Stimulated activated CD4-positive, alpha-beta T cell treated with anti-CD3 and anti-CD28 coated beads, Interleukin-1b, Interleukin-23, amount 100 ng/mL, for 24 hours (primary cell): ENCODE measurements at regions not wholly inside any gene's neighbourhood (a gene's known extent, or its start where the extent isn't known, plus 50 kb on each side); places are given as distances from the start of the nearest gene placed in this dataset.

ENCODE experiments used
- DNase-seq, 4 experiments: peaks; one replicate each; pipeline ENCODE4 v3.0.0-alpha.2; 2020; ENCODE audit warnings: low read depth in 4 of 4, low spot score in 1 of 4

GRCh38 chr5:105956456-105957196 is 1714.1 kb downstream of the EFNA5 start:
- DNase-seq, result no peak

- no peak for DNase-seq
Measured at GRCh38 chr5:105954341-105954740, 1716.4 kb downstream of the EFNA5 start.

- DNase-seq, result no peak
Measured at GRCh38 chr5:105953616-105954015, 1717.1 kb downstream of the EFNA5 start.

DNA sequence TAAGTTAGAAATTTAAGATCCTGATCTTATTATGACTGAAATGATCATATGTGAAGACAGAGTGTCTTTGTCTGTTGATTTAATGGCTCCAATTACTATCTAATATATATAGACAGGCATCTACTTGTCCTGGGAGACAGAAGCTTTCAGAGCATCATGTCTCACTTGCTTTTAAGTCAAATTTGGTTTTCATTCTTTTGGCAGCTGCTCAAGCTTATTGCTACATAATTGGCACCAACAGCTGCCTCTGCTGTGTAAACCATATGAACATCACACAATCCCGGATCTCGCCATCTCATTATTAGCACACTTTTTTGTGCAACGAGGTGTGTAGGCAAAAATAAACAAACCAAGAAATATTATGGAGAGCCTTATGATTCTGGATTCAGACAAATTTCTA is 1717.9 kb downstream of the EFNA5 start:
- no peak for DNase-seq

GRCh38 chr5:105947461-105947860 is 1723.3 kb downstream of the EFNA5 start:
- DNase-seq, result no peak

GRCh38 chr5:105945203-105945972 is 1725.3 kb downstream of the EFNA5 start:
- no peak for DNase-seq

- no peak for DNase-seq
Measured at GRCh38 chr5:105940181-105940580, 1730.6 kb downstream of the EFNA5 start.

DNA sequence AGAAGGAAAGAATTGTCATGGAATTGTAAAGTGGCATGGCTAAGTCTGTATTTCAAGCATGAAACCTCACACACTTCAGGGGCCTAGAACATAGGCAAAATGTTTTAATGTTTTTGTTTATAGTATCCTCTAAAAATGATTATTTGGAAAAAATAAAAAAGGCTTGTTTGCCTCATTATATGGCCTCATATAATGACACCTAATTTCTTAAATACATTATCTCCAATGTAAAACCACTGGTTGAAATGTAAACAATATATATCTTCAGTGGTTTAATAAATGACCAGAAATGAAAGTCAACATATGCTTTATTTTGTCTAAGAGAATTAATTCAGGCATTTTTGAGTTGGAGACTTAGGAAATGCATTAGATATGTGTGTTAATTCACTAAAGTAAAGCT is 1736.6 kb downstream of the EFNA5 start:
- no peak for DNase-seq

GRCh38 chr5:105931881-105932421 is 1738.8 kb downstream of the EFNA5 start:
- no peak for DNase-seq

DNA sequence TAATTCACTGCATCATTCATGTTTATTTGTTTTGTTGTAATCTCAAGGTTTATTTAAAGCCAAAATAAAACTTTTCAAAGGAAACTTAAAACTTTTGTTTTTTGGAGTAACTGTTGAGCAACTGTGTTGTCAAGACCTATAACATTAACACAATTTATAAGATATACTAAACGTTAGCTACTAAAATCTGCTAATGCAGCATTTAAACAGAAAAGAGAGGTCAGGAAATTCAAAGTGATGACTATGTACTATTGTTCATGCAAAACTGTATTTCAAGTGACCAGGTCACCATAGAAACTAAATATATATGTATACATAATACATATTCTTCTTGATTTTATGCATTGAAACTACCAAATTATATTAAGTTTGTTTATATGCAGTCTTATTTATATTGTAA is 1740.9 kb downstream of the EFNA5 start:
- DNase-seq, result no peak

GRCh38 chr5:105924366-105924765 is 1746.4 kb downstream of the EFNA5 start:
- DNase-seq, result no peak

GRCh38 chr5:105922574-105922973 is 1748.2 kb downstream of the EFNA5 start:
- DNase-seq, result no peak

GRCh38 chr5:105922080-105922479 is 1748.7 kb downstream of the EFNA5 start:
- DNase-seq, result no peak

DNA sequence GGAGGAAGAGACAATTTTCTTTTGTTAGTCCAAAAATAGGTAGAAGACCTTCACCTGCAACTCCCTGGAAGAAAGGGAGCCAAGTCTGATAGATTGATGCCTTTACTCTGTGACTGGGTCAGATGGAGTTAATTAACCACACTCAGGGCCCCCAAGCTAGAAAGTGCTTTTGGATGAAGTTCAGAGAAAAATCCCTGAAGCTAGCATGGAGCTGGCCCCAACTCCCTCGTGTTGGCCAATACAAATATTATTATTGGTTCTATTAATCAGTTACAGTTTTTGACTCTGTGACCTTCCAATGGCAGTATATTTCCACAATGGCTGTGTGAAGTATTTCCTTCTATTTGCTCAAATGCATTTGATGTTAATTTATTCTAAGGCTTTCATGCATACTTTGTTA is 1753.5 kb downstream of the EFNA5 start:
- no peak for DNase-seq

DNA sequence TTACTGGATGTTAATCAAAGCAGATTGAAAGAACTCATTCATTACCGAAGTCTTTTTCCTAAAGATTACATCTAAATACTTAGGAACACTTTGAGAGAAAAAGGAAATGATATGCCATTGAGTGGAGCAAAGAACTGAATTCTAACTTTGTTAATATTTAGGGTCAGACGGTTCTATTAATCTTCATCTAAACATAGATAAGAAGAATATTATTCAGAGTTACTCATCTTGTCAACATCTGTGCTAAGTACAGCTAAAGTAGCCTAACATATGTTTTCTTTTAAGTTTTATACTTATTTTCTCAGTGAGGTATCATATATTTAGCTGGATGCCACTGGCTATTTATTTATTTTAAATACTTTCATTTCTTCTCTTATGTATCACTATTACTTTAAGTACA is 1763.7 kb downstream of the EFNA5 start:
- DNase-seq, result no peak

- DNase-seq, result no peak
Measured at GRCh38 chr5:105905392-105905791, 1765.3 kb downstream of the EFNA5 start.

DNA sequence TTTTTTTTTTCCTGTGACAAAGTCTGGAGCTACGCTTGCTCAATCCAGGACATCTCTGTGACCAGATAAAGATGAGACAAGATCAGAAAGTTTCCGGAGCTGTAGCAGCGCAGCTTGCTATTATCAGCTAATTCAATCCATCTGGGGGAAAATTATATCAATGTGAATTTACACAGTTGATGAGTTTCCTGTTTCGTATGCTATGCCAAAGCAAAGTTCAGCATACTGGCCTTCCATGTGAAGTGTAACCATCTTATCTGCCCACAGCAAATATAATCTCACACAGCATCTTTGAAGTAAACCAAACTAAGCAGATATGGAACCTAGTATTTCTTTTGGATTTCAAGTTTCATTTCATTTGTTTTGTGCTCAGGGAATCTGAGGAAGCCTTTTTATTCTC is 1767.7 kb downstream of the EFNA5 start:
- DNase-seq, result no peak

GRCh38 chr5:105899726-105900125 is 1771.0 kb downstream of the EFNA5 start:
- no peak for DNase-seq

DNA sequence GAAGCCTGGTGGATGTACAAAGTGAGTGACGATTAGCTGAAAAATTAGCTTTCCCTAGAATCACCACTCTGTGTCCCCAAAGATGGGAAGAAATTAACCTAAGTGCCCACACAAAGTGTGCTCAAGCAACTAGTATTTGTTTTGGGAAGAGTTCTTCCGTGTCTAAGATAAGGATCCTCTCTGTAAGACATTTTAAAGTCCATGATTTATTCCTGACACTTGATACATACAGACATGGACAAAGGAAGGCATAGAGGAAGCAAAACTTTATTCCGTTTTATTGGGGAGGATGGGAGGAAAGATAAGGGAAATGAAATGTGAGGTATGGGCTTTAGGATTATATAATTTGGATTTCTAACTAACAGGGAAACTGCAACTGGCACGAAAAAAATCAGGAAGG is 1772.6 kb downstream of the EFNA5 start:
- DNase-seq, result no peak

DNA sequence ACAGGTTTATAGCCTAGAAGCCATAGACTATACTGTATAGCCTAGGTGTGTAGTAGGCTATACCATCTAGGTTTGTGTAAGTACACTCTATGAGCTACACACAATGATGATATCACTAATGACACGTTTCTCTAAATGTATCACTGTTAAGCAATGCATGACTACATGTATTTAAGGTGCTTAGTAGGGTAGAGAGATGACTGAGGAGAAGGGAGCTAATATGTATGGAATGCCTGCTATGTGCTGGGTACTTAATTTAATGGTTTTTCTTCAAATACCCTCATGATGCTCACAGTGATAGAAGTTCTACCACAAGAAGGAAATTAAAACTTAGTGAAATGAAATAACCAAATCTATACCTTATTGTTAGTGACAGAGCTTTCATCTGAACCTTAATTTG is 1785.5 kb downstream of the EFNA5 start:
- no peak for DNase-seq

DNA sequence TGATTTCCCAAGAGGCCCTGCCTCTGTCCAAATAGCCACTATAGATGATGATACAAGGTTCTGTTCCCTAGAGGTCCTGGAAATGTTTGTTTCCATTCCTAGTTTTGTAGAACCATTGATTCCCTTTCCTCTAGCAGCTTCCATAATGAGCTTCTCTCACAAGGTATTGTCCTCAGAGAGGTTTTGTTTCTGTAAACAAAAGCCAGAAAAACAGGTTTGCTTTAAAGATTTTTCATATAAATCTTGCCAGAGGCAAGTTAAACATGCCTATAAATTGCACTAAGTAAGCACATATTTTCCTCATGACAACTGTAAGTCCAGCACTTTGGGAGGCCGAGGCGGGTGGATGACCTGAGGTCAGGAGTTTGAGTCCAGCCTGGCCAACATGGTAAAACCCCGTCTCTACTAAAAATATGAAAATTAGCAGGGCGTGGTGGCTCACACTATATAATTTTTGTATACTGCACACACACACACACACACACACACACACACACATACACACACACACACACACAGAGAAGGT is 1787.7 kb downstream of the EFNA5 start:
- DNase-seq, result no peak

DNA sequence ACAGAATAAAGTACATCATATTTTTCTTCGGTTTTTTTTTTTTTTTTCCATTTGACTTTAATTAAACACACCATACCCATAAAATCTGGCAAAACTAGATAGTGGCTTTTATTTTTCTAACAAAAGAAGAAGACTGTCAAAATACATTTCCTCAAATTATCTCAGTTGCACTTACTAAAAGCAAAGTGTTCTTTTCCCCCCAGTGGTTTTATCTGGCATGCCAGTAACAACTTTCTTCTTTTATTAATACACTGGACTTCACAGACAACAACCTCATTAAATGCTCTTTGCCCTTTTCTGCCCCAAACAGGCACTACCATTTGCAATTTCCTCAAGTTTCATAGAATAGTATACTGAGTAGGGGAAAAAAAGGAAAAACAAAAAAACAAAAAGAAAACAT is 1792.3 kb downstream of the EFNA5 start:
- DNase-seq, result no peak
